ENCODE measurements at regions not wholly inside any gene's neighbourhood (a gene's known extent, or its start where the extent isn't known, plus 50 kb on each side); places are given as distances from the start of the nearest gene placed in this dataset.

- DNase-seq (ENCODE audit: low spot score), result no peak
Measured at GRCh38 chr15:73803806-73804205, 50.7 kb upstream of the INSYN1 start.

- DNase-seq (ENCODE audit: low spot score), result no peak
Measured at GRCh38 chr15:73805504-73806089, 52.4 kb upstream of the INSYN1 start.

GRCh38 chr15:73806698-73807483 is 53.7 kb upstream of the INSYN1 start:
- no peak for DNase-seq (ENCODE audit: low spot score)

- DNase-seq (ENCODE audit: low spot score), result no peak
Measured at GRCh38 chr15:73807865-73808264, 54.7 kb upstream of the INSYN1 start.

- DNase-seq (ENCODE audit: low spot score), result no peak
Measured at GRCh38 chr15:73809728-73810501, 56.8 kb upstream of the INSYN1 start.

GRCh38 chr15:73812806-73813465 is 59.8 kb upstream of the INSYN1 start:
- no peak for DNase-seq (ENCODE audit: low spot score)

GRCh38 chr15:73813589-73813988 is 59.8 kb upstream of the TBC1D21 start:
- no peak for DNase-seq (ENCODE audit: low spot score)

- DNase-seq (ENCODE audit: low spot score), result no peak
Measured at GRCh38 chr15:73818308-73818985, 54.9 kb upstream of the TBC1D21 start.

- DNase-seq (ENCODE audit: low spot score), result no peak
Measured at GRCh38 chr15:73821181-73821580, 52.2 kb upstream of the TBC1D21 start.

- peak; percentile 83 for DNase-seq (ENCODE audit: low spot score)
Measured at GRCh38 chr15:73822998-73823397, 50.4 kb upstream of the TBC1D21 start.

Data from iPS-NIHi11 (cell line).